HG03439 (cell line): ENCODE measurements at regions not wholly inside any gene's neighbourhood (a gene's known extent, or its start where the extent isn't known, plus 50 kb on each side); places are given as distances from the start of the nearest gene placed in this dataset.

ENCODE experiments used
- ATAC-seq: cut with Tn5 transposase; IDR thresholded peaks from one replicate; pipeline ENCODE4 v1.9.1; 2021; ENCODE audit warnings: mild to moderate bottlenecking, moderate library complexity; ENCODE audit not compliant: unreplicated experiment

- no peak for ATAC-seq
Measured at GRCh38 chr3:144129536-144130214, 158.1 kb downstream of the DIPK2A start.

GRCh38 chr3:144141074-144141473 lies 169.5 kb downstream of the DIPK2A start:
- no peak for ATAC-seq

GRCh38 chr3:144141496-144141895 lies 169.9 kb downstream of the DIPK2A start:
- ATAC-seq, result no peak

GRCh38 chr3:144142151-144142840 lies 170.7 kb downstream of the DIPK2A start:
- ATAC-seq, result no peak

GRCh38 chr3:144148356-144148755 lies 176.7 kb downstream of the DIPK2A start:
- ATAC-seq, result no peak

- ATAC-seq, result no peak
Measured at GRCh38 chr3:144151983-144152382, 180.4 kb downstream of the DIPK2A start.

GRCh38 chr3:144160627-144161026 lies 189.0 kb downstream of the DIPK2A start:
- ATAC-seq, result no peak

- no peak for ATAC-seq
Measured at GRCh38 chr3:144162042-144162441, 190.4 kb downstream of the DIPK2A start.

- no peak for ATAC-seq
Measured at GRCh38 chr3:144164352-144164751, 192.7 kb downstream of the DIPK2A start.

GRCh38 chr3:144165482-144165881 lies 193.9 kb downstream of the DIPK2A start:
- ATAC-seq, result no peak

GRCh38 chr3:144167634-144168033 lies 196.0 kb downstream of the DIPK2A start:
- ATAC-seq, result no peak

- ATAC-seq, result no peak
Measured at GRCh38 chr3:144173491-144173890, 201.9 kb downstream of the DIPK2A start.

- ATAC-seq, result no peak
Measured at GRCh38 chr3:144175644-144176425, 204.2 kb downstream of the DIPK2A start.

GRCh38 chr3:144177649-144178048 lies 206.0 kb downstream of the DIPK2A start:
- ATAC-seq, result no peak

- ATAC-seq, result no peak
Measured at GRCh38 chr3:144178607-144179006, 207.0 kb downstream of the DIPK2A start.

GRCh38 chr3:144181062-144181461 lies 209.4 kb downstream of the DIPK2A start:
- no peak for ATAC-seq

- ATAC-seq, result no peak
Measured at GRCh38 chr3:144182501-144182900, 210.9 kb downstream of the DIPK2A start.

GRCh38 chr3:144185276-144185675 lies 213.7 kb downstream of the DIPK2A start:
- no peak for ATAC-seq

GRCh38 chr3:144187531-144188210 lies 216.0 kb downstream of the DIPK2A start:
- no peak for ATAC-seq

GRCh38 chr3:144189044-144189443 lies 217.4 kb downstream of the DIPK2A start:
- no peak for ATAC-seq

- ATAC-seq, result no peak
Measured at GRCh38 chr3:144197116-144197515, 225.5 kb downstream of the DIPK2A start.
